Muscle layer of duodenum (tissue), 2 donors: ENCODE measurements at regions not wholly inside any gene's neighbourhood (a gene's known extent, or its start where the extent isn't known, plus 50 kb on each side); places are given as distances from the start of the nearest gene placed in this dataset.

Experiments
- H3K27ac ChIP-seq: one replicate; pipeline ENCODE4 v1.7.0; 2013; ENCODE audit warnings: mild to moderate bottlenecking, low read length
- H3K27me3 ChIP-seq: one replicate; pipeline ENCODE4 v1.7.0; 2013; ENCODE audit warnings: low read depth, mild to moderate bottlenecking, control low read depth, low read length
- H3K36me3 ChIP-seq, 2 donors: one replicate each; pipeline ENCODE4 v1.7.0; 2013; ENCODE audit warnings: low read length in 2 of 2, control low read depth in 1 of 2, mild to moderate bottlenecking in 1 of 2; ENCODE audit not compliant: insufficient read depth in 2 of 2, control insufficient read depth in 1 of 2
- H3K4me1 ChIP-seq, 2 donors: one replicate each; pipeline ENCODE4 v1.7.0; 2013; ENCODE audit warnings: low read length in 2 of 2, mild to moderate bottlenecking in 2 of 2, control low read depth in 1 of 2, moderate library complexity in 1 of 2; ENCODE audit not compliant: insufficient read depth in 2 of 2, control insufficient read depth in 1 of 2
- H3K4me3 ChIP-seq, 2 donors: one replicate each; pipeline ENCODE4 v1.7.0; 2013; ENCODE audit warnings: low read length in 2 of 2, low read depth in 1 of 2, mild to moderate bottlenecking in 1 of 2
- H3K9me3 ChIP-seq, 2 donors: one replicate each; pipeline ENCODE4 v1.7.0; 2013; ENCODE audit warnings: low read length in 2 of 2, control low read depth in 1 of 2, mild to moderate bottlenecking in 1 of 2; ENCODE audit not compliant: control insufficient read depth in 1 of 2
- donor health status: healthy.

- Histone ChIP-seq H3K4me3 (no peak overlapping the region), H3K36me3 (no peaks in the 10 kb centered on the region), H3K4me1 (no peaks in the 10 kb centered on the region), H3K27me3 (no peaks in the 10 kb centered on the region), H3K27ac (no peak overlapping the region), H3K9me3 (no peaks in the 10 kb centered on the region)
Observed at GRCh38 chr19:30168760-30169159, 203.4 kb upstream of the ZNF536 start.

- H3K27ac ChIP-seq, result no peak overlapping the region
- no peak overlapping the region for H3K4me3 ChIP-seq
- H3K36me3 ChIP-seq, result no peaks in the 10 kb centered on the region
- no peaks in the 10 kb centered on the region for H3K27me3 ChIP-seq
- no peaks in the 10 kb centered on the region for H3K9me3 ChIP-seq
- no peaks in the 10 kb centered on the region for H3K4me1 ChIP-seq
Observed at GRCh38 chr19:30169196-30169900, 202.8 kb upstream of the ZNF536 start.

- Histone ChIP-seq H3K27ac (no peak overlapping the region), H3K27me3 (no peaks in the 10 kb centered on the region), H3K4me1 (no peaks in the 10 kb centered on the region), H3K36me3 (no peaks in the 10 kb centered on the region), H3K4me3 (no peak overlapping the region), H3K9me3 (no peaks in the 10 kb centered on the region)
Observed at GRCh38 chr19:30170081-30170480, 202.1 kb upstream of the ZNF536 start.

DNA sequence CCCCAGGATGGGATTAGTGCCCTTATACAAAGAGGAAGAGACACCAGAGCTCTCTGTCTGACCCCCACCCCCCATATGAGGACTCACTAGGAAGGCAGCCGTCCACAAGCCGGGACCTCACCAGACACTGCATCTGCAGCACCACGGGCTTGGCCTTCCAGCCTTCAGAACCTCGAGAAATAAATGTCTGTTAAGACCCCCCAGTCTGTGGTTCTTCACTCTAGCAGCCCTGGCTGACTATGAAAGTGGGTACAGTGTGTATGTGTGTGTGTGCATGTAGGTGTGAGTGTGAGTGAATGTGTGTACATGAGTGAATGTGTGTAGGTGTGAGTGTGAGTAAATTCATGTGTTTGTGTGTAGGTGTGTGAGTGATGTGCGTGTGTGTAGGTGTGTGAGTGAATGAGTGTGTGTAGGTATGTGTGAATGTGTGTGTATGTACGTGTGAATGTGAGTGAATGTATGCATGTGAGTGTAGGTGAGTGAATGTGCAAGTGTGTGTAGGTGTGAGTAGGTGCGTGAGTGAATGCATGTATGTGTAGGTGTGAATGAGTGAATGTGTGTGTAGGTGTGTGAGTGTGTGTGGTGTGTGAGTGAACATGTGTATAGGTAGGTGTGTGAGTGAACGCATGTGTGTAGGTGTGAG is 201.6 kb upstream of the ZNF536 start:
- no peak overlapping the region for H3K4me3 ChIP-seq
- no peaks in the 10 kb centered on the region for H3K36me3 ChIP-seq
- no peaks in the 10 kb centered on the region for H3K27me3 ChIP-seq
- H3K4me1 ChIP-seq, result no peaks in the 10 kb centered on the region
- no peaks in the 10 kb centered on the region for H3K9me3 ChIP-seq
- no peak overlapping the region for H3K27ac ChIP-seq

DNA sequence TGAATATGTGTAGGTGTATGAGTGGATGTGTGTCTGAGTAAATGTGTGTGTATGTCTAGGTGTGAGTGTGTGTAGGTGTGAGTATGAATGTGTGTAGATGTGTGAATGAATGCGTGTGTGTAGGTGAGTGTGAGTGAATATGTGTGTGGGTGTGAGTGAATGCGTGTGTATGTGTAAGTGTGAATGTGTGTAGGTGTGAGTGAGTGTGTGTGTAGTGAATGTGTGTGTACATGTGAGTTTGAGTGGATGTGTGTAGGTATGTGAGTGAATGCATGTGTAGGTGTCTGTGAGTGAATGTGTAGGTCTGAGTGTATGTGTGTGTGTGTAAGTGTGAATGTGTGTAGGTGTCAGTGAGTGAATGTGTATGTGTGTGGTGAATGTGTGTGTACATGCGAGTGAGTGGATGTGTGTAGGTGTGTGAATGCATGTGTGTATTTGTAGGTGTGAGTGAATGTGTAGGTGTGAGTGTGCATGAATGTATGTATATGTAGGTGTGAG is 201.0 kb upstream of the ZNF536 start:
- no peaks in the 10 kb centered on the region for H3K27me3 ChIP-seq
- H3K27ac ChIP-seq, result no peak overlapping the region
- no peak overlapping the region for H3K4me3 ChIP-seq
- no peaks in the 10 kb centered on the region for H3K9me3 ChIP-seq
- H3K4me1 ChIP-seq, result no peaks in the 10 kb centered on the region
- no peaks in the 10 kb centered on the region for H3K36me3 ChIP-seq

- Histone ChIP-seq H3K4me3 (no peak overlapping the region), H3K27ac (no peak overlapping the region), H3K9me3 (no peaks in the 10 kb centered on the region), H3K27me3 (no peaks in the 10 kb centered on the region), H3K4me1 (no peaks in the 10 kb centered on the region), H3K36me3 (no peaks in the 10 kb centered on the region)
Observed at GRCh38 chr19:30171795-30172612, 200.2 kb upstream of the ZNF536 start.

DNA sequence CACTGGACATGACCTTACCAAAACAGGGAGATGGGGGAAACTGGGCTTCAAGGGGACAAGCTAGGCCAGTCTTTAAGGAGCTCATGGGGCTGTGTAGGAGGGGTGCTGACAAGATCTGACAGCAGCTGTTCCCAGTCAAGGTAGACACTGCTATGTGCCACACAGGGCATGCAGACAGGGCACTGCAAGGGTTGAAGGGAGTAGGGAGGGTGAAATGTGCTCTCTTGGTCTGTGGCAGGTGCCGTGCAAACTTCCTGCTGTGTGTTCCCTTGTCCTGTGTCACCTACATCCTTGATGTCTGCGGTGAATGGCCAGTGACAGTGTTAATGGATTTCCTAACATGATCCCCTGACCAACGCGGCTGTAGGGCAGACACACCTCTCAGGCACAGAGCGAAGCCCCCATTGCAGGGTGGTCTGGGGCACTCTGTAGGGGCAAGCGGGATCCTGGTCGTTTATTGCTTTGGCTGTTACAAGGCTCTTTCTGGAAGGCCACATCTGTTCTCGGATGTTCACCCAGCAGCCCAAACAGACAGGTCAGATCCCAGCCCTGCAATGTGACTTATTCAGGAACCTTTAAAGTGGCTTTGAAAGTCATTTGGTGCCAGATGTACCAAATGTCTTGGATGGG is 199.5 kb upstream of the ZNF536 start:
- Histone ChIP-seq H3K4me1 (no peaks in the 10 kb centered on the region), H3K9me3 (no peaks in the 10 kb centered on the region), H3K4me3 (no peak overlapping the region), H3K36me3 (no peaks in the 10 kb centered on the region), H3K27me3 (no peaks in the 10 kb centered on the region), H3K27ac (no peak overlapping the region)

DNA sequence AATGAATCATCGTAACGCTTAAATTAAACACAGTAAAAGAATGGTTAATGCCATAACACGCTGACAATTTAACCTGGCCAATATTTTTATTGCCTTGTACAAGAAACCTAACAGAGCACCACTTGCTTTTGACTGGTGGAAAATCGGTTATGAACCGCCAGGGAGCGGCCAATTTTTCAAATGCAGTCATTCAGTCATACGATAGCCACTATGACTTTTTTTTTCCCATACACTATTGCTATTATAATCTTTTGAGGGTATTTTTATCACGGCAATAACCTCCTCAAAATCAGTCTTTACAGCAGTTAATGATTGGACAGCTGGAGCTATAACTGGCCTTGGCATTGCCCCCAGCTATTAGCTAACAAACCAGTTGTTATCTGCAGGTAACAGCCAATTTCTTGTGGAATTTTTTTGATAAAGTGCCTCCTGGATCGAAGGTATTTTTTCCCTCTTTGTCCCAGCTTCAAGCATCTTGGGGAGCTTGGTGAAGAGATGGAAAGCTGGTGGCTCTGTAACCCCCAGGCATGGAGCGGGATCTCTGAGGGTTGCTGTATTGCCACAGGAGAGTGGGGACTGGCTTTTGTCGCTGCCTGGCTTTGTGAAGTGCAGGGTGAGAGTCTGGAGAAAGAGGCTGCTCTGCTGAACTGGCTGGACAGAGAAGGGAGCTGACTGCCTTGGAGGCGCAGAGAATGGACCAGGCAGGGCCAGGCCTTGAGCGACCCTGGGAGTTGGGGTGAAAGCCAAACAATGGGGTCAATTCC is 198.4 kb upstream of the ZNF536 start:
- Histone ChIP-seq H3K9me3 (peaks cover 0 to 2% of the 10 kb centered on the region in 2 donors), H3K36me3 (no peaks in the 10 kb centered on the region), H3K27ac (no peak overlapping the region), H3K4me3 (no peak overlapping the region), H3K4me1 (no peaks in the 10 kb centered on the region), H3K27me3 (no peaks in the 10 kb centered on the region)

- Histone ChIP-seq H3K9me3 (peaks cover 0 to 6% of the 10 kb centered on the region in 2 donors), H3K4me1 (no peaks in the 10 kb centered on the region), H3K27ac (no peak overlapping the region), H3K4me3 (no peak overlapping the region), H3K27me3 (no peaks in the 10 kb centered on the region), H3K36me3 (no peaks in the 10 kb centered on the region)
Observed at GRCh38 chr19:30174357-30174645, 197.9 kb upstream of the ZNF536 start.

DNA sequence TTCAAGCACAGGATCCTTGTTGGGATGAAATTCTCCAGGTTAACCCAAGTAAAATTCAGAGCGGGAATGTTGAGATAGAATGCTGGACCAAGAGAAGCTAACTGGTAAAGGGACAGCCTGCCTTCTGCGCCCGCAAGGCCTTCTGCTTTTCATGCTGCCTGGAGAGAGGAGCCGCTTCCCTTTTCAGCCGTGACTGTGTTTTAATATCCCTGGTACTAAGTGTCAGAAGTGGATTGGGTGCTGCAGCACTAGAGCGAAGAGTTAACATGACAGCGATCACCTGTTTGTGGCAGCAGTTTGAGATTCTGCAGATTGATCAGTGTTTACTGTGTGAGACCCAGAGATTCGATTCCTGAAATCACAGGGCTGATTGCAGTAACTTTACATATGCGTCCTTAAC is 197.4 kb upstream of the ZNF536 start:
- Histone ChIP-seq H3K27ac (no peak overlapping the region), H3K4me3 (no peak overlapping the region), H3K27me3 (no peaks in the 10 kb centered on the region), H3K4me1 (no peaks in the 10 kb centered on the region), H3K36me3 (no peaks in the 10 kb centered on the region), H3K9me3 (peaks cover 0 to 7% of the 10 kb centered on the region in 2 donors)
